Bronchial epithelial cell (primary cell): ENCODE measurements at regions not wholly inside any gene's neighbourhood (a gene's known extent, or its start where the extent isn't known, plus 50 kb on each side); places are given as distances from the start of the nearest gene placed in this dataset.

Experiments
- DNase-seq: peaks from one replicate; pipeline ENCODE4 v3.0.0-alpha.2; 2010; ENCODE audit warnings: low read depth
- FAIRE-seq: peaks from 2 replicates; lab custom pipeline; 2011; peaks lifted over from hg19 to GRCh38; lab: Jason Lieb, UNC
- H3K27me3 ChIP-seq: 2 replicates; pipeline ENCODE4 v1.5.1; 2011; ENCODE audit warnings: low read length; ENCODE audit not compliant: control insufficient read depth, insufficient read depth
- H3K36me3 ChIP-seq: 2 replicates; pipeline ENCODE4 v1.5.1; 2011; ENCODE audit warnings: low read length; ENCODE audit not compliant: control insufficient read depth, insufficient read depth
- H3K4me3 ChIP-seq: 2 replicates; pipeline ENCODE4 v1.5.1; 2011; ENCODE audit warnings: mild to moderate bottlenecking, low read depth, low read length, control low read depth
- CTCF ChIP-seq: IDR thresholded peaks from 2 replicates; pipeline ENCODE4 v1.5.1; 2011; ENCODE audit warnings: mild to moderate bottlenecking, moderate library complexity, low read length, control low read depth, inconsistent platforms; ENCODE audit not compliant: insufficient read depth, severe bottlenecking

- Histone ChIP-seq H3K4me3 (no peak overlapping the region), H3K36me3 (no peaks in the 10 kb centered on the region), H3K27me3 (no peaks in the 10 kb centered on the region)
- DNase-seq, result no peak
- no peak for FAIRE-seq
- no peak for TF ChIP-seq CTCF
Observed at GRCh38 chr18:30489890-30490643, 552.5 kb downstream of the DSC3 start.

- DNase-seq (peak; percentile 38), FAIRE-seq (no peak)
- Histone ChIP-seq H3K27me3 (no peaks in the 10 kb centered on the region), H3K36me3 (no peaks in the 10 kb centered on the region), H3K4me3 (no peak overlapping the region)
- TF ChIP-seq CTCF, result no peak
Observed at GRCh38 chr18:30487962-30488361, 554.6 kb downstream of the DSC3 start.

GRCh38 chr18:30486856-30487255 is 555.7 kb downstream of the DSC3 start:
- peak; percentile 8 for DNase-seq
- no peak for TF ChIP-seq CTCF
- Histone ChIP-seq H3K4me3 (no peak overlapping the region), H3K27me3 (no peaks in the 10 kb centered on the region), H3K36me3 (no peaks in the 10 kb centered on the region)
- no peak for FAIRE-seq

- no peak overlapping the region for H3K4me3 ChIP-seq
- peak; percentile 20 for DNase-seq
- H3K27me3 ChIP-seq, result no peaks in the 10 kb centered on the region
- H3K36me3 ChIP-seq, result no peaks in the 10 kb centered on the region
- no peak for TF ChIP-seq CTCF
- no peak for FAIRE-seq
Observed at GRCh38 chr18:30485078-30485477, 557.5 kb downstream of the DSC3 start.

- no peak for FAIRE-seq
Observed at GRCh38 chr18:30481871-30482270, 560.7 kb downstream of the DSC3 start.

More at GRCh38 chr18:30481871-30482270, 560.7 kb downstream of the DSC3 start:
- no peak for DNase-seq
- no peak for TF ChIP-seq CTCF
- no peaks in the 10 kb centered on the region for H3K27me3 ChIP-seq
- no peak overlapping the region for H3K4me3 ChIP-seq
- H3K36me3 ChIP-seq, result no peaks in the 10 kb centered on the region
